ENCODE measurements at regions not wholly inside any gene's neighbourhood (a gene's known extent, or its start where the extent isn't known, plus 50 kb on each side); places are given as distances from the start of the nearest gene placed in this dataset.

DNA sequence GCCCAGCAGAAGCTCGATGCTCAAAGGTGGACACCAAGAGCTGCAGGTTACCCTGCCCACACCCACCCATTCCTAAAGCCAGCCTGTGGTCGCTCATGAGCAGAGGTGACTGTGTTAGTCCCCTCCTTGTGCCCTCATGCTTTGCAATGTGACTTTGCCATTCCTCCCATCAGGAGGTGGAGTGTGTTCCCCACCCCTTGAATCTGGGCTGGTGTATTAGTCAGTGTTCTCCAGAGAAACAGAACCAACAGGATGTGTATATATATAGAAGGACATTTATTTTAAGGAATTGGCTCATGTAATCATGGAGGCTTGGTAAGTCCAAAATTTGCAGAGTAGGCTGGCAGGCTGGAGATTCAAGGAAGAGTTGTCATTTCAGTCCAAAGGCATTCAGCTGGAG, 54.4 kb upstream of the RNF24 start:
- DNase-seq, result no peak

DNA sequence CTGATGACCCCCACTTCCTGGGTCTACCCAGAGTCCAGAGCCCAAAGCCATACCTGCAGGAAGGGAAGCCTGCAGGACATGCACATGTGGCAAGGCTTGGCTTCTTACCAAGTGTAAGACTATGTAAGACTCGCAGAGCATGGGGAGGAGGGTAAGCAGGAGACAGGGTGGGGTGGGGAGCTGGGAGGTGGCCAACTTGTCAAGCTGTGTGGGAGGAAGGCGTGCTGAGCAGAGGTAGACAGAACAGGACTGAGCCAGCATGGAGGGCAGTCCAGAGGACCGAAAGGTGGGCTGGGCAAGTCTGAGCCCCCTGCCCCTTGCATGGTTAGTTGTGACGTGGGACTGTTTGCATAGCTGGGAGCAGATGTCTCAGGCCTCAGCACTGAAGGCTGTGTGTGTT, 53.4 kb upstream of the RNF24 start:
- peak; percentile 40 for DNase-seq

DNA sequence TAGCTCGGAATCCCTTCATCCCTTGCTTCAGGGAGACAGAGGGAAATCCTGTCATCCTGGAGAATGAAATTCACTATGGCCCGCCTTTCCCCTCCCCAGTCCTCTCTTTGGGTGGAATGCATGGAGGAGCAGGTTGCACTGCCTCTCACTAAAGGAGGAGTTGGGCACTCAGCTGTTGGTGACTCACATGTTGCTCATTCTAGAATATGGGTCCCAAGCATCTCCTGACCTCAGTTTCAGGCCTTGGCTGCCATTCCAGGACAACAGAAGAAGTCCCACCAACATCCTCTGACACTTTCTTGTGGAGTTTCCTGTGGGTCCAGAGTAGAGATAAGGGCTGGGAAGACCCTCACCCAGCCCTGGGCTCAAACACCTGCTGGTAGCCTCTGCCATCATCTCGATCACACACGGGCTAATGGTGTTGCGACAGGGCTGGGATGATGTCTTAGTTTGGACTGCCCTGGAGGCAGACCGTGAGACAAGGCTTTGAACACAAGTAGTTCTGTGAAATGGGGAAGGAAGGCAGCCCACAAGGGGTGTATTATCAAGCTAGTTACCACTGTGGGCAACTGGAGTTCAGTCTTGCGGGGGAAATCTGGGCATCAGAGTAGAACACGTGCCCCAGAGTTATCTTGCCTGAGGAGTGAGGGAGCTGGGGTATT, 52.4 kb upstream of the RNF24 start:
- peak; percentile 68 for DNase-seq

DNA sequence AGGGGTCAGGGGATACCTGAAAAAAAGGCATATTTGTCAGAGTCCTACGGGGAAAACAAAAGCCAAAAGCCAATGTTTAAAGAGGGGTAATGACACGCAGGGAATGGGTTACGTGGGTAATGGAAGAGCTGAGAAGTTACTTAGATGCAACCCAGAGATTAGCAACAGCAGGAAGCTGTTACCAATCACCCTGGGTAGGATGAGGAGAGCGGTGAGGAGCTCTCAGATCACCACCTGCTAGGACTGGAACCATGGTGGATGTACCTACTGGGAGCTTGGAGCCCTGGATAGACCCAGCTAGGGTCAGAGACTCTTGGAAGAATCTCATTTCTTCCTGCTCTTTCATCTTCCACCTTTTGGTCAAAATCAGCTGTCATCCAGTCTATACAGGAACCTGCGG, 51.2 kb upstream of the RNF24 start:
- no peak for DNase-seq

DNA sequence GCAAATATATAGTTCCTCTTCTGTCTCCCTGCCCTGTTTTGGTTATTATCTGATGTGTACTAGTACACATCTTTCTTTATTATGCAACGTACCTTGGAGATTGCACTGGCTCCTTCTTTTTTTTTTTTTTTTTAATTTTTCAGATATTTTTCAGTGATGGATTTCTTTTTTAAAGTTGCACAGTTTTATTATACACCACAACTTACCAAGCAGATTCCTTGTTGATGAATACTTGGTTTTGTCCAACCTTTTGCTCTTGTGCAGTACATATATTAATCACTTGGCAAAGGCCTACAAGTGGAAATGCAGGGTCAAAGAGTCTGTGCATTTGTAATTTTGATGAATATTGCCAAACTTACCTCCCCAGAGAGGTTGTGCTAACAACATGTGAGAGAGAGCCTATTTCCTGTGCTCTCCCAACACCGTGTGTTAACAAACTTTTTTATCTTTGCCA, 50.1 kb upstream of the RNF24 start:
- DNase-seq, result peak; percentile 74
